Ammon's horn (tissue), 1 donor: ENCODE measurements at regions not wholly inside any gene's neighbourhood (a gene's known extent, or its start where the extent isn't known, plus 50 kb on each side); places are given as distances from the start of the nearest gene placed in this dataset.
"Not testable (repeated sequence)": the region's sequence is repeated elsewhere in the genome, so short reads cannot be mapped to it uniquely, and the experiment has no call there.

ENCODE experiments used
- DNase-seq: peaks from one replicate; pipeline ENCODE4 v3.0.0-alpha.2; 2016; ENCODE audit warnings: low spot score

DNA sequence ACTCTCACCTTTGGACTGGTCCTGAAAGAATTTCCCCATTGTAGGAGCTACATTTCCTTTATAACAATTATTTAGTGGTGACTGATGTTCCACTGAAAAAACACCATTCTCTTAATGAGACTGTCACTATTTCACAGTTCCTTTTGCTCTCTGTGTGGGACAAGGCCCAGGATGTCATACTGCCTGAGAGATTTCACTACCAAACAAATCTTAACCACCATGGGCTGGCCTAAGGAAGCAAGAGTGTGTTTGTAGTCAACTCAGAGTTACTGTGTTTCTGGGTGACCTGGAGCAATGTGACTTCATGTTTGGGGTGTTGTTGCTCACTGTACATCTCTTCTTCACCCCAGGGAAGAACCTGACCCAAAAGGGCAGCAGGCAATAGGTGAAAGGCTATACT is 50.1 kb upstream of the ZNF608 start:
- DNase-seq: no peak

DNA sequence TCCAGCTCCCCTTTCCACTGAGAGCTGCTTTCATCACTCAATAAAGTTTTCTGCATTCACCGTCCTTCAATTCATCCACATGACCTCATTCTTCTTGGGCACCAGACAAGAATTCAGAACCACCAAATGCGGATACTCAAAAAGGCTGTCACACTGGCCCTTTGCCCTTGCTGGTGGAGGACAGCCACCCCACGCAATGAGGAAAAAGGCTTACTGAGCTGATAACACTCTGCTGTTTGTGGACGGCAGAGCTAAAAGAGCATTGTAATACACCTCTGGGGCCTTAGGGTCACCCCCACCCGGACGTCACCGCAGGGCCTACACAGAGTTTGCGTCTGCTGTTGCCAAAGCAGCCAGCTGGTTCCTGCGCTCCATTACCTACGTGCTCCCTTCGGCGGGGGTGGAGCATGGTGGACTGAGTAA is 51.2 kb upstream of the ZNF608 start:
- DNase-seq: no peak

DNA sequence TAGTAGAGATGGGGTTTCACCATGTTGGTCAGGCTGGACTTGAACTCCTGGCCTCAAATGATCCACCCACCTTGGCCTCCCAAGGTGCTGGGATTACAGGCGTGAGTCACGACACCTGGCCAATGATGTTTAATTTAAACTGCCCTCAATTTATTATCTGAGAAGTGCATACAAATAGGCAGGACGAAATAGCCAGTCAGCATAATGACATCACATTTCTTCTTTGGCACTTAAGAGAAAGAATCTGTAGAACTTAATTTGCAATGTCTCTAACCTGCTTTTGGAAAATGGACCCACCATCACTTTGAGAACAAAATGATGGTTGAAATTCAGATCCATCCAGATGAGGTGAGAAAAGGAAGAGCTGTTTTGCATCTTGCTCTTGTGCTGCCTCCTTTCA is 52.5 kb upstream of the ZNF608 start:
- DNase-seq: no peak

DNA sequence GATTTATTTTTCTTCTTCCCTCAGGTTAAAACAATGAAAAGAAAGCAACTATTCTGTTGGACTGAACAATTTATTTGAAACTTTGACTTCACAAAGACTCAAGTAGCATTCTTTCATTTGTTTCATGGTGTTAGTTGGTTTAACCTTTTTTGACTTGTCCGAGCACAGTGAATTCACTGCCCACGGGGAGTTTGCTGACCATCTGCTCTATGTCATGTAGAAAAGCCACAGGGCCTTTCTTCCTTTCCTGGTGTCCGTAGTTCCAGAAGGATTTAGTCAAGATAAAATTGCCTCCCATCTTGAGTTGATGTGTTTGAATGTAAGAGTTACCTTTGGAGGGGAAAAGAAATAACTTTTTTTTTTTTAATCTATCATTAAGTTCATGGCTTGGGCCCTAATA is 55.1 kb upstream of the ZNF608 start:
- no peak for DNase-seq

DNA sequence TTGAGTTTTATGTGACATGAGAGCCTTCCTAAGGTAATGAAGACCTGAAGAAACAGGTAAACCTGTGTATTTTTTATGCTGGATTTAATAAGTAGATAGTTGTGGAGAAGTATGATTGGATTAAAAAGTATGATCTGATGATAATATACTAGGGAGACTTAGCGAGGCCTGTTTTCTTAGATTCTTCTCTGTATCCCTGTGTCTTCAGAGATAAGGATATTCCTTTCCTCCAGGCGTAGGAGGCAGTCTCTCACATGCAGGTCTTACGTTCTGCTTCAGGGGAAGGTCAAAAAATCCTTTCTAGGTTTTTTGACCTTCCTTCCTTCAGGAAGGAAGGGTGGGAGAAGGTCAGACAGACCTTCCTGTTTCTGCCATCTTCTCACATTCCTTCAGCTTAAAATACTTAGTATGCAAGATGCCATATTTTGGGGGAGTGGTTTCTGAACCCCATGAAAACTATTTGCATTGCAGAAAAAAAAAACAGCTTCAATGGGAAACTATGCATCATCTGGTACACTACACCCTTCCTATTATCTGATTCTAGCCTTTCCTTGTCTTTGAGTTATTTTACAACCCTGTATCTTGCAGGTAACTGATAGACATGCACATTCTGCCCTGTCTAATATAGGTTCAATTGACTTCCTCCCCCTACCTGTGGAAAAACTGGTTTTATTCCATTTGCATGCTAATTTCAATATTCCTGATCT is 57.3 kb upstream of the ZNF608 start:
- DNase-seq: no peak

DNA sequence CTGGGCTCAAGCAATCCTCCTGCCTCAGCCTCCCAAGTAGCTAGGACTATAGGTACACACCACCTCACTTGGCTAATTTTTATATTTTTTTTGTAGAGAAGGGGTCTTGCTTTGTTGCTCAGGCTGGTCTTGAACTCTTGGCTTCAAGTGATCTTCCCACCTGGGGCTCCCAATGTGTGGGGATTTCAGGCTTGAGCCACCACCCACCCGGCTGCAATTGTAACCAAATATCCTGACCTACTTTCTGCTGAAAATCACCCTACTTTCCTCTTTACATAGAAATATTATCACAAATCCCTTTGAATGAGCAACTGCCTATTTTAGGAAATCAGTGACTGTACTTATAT is 59.6 kb upstream of the ZNF608 start:
- no peak for DNase-seq

DNA sequence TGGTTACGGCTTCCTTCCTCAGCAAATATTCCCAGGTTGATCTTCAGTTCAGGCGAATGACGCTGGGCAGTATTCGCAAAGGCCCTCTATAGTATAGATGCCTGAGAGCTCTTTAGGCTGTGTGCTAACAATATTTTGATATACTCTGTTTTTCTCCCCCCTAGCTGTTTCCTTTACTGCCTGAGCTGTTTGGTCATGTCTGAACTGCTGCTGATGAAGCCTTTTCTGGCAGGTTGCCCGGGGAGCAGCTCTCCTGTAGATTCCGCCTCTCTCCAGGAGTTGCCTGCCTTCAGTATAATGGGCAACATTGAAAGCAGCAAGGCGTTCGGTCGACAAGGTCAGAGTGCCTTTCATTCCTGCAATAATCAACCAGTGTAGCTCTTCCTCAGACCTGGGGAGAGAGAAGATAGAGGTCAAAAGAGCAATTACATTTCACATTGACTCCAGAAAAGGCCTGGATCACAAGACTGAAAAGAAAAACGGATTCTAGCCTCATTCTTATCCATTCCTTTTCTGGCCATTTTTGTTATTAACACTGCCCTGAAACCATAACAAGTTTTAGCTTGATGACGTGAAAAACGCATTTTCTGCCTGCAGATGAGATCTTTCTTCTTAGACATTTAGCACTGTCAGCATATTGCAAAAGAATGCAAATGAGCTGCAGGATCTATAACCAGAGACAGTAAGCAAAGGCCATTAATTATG is 60.1 kb upstream of the ZNF608 start:
- peak; percentile 69 for DNase-seq

DNA sequence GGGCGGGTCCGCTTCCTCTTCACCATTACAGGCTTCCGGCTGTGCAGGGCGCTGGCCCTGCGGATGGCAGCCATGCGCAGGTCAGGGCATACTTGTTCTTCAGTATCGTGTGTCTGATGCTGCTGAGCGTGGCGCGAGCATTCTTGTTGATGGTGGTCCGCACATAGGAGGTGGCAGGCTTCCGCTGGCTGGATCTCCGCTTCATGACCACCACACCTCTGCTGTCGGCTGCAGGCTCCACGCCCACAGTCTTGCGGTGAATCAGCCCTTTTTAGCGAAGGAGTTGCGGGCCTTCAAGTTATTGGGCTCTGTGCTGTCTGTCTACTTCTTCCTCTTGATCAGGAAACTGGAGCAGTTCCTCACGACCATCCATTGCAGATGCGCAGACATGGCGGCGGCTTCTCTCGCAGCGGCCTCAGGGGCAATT is 62.4 kb upstream of the ZNF608 start:
- DNase-seq: no peak

DNA sequence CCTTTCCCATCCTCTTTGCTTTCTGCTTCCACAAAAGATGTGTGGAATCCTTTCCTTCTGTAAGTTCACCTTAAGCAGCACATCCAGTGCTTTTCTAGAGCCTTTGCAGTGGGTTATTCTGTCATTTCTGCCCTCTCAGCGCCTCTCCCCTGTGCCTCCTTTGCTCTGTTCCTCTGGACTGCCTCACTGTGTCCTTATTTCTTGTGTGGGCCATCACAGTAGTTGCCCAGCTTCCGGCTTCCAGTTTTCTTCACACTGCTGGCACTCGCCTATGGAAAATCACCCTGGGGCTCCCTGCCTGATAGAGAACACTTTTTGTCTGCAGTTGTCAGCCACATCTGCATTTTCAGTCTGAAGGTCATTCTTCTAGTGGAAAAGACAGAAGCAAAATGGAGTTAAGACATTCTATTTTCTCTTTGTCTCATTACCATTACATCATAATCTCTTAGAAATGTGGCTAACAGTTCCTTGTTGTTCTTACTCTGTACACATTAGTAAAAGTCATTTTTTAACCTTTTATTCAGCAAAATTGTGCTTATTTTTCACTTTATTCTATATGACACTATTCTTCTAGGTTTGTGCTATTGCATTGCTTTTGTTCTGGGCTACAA is 64.1 kb upstream of the ZNF608 start:
- no peak for DNase-seq

DNA sequence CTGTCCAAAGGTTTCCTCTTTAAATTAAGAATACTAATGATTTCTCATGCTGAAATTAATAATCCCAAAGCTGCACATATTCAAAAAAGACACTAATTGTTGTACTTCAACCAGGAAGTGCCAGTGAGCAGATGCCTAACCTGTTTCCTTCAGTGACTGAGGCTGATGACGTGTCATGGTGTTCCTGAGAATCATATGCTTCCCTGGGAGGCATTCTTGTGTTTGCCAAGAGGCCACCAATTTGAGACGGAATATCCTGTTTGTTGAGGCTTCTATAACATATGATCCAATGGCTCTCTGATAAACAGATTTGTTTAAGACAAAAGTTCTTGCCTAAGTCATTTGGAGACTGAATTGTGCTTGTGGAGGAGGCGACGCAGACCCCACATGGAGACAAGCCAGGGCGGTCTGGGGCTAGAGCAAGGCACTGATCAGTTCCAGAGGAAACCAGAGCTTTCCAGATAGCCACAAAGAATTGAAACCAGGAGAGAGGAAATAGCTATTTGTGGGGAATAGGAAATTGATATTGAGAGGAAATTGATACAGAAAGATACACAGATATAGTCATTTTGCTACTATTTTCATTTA is 66.4 kb upstream of the ZNF608 start:
- DNase-seq: no peak

DNA sequence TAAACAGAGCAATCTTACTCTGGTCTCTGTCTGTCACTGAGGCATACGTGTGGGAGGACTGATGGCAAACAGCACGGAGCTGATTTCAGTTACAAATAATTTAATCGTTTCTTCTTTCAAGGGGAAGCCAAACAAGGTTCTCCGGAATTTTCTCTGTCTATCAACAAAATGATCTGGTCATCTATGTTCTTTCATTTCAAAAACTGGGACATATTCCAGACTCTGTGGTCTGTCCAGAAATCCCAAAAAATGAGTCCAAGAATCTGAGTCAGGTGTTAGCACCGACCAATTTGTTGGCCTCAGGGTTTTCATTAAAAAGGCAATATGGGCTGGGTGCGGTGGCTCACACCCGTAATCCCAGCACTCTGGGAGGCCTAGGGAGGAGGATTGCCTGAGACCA is 69.9 kb upstream of the ZNF608 start:
- no peak for DNase-seq

DNA sequence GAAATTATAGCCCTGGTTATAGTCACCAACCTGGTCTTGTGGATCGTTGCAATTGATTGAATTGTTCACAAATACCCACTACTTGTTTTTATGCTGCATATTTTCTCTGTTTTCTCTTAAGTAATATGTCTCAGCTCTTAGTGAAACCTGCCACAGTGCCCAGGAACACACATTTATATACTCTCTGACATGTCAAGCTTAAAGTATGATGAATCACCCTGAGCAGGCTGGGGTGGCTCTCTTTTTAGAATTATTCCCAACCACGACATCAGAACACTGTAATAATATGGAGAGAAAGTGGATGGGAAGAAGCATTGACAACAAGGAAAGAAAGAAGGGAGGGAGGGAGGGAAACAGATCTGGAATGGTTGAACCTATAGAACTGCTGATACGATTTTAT is 72.8 kb upstream of the ZNF608 start:
- DNase-seq: no peak

DNA sequence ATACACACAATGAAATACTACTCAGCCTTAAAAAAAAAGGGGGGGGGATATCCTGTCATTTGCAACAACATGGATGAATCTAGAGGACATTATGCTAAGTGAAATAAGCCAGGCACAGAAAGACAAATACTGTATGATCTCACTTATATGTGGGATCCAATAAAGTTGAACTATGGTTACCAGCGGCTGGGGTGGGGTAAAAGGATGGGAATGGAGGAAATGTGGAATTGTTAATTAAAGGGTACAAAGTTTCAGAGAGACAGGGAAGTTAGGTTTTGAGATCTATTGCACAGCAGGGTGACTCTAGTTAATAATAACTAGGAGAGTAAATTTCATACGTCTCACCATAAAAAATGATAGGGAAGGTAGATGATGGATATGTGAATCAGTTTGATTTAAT is 76.2 kb upstream of the ZNF608 start:
- DNase-seq: no peak

DNA sequence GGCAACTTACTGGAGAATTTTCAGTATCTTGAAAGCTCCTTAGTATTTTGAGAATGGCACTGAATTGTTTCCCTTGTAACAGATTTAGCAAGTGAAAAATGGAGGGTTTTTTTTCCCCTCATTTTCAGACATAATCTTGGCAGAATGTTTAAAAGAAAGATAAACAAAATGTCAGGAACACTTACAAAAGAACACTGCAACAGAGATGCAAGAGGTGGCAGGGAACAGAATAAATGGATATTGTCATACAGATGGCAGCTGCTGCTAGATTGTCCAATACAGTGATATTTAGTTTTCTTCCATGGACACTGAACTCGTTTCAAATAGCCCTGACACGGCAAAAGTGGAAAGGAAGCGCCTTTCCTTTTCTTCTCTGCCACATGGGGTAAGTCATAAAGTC is 76.9 kb upstream of the ZNF608 start:
- DNase-seq: peak; percentile 7

DNA sequence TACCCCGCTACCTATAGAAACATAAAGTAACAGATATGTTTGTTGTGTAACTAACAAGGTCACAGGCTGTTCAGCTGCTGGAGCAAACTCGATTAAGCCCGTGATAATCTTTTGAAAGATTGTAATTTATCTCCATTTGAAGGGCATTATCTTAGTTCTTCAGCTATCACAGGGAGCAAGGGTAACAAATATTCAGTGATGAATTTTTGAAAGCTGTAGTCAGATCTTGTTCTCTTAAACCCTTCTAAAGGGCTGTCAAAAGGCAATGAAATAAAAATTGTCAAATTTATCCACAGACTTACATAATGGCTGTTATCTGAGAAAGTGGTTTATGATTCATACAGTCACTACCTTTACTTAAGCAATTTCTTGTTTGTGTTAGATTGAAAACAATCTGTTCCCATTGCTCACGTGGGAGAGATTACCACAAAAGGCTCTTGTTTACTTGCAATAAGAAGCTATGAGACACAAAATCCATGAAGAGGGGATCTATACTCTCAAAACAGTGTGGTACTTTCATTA is 78.3 kb upstream of the ZNF608 start:
- DNase-seq: peak; percentile 12

DNA sequence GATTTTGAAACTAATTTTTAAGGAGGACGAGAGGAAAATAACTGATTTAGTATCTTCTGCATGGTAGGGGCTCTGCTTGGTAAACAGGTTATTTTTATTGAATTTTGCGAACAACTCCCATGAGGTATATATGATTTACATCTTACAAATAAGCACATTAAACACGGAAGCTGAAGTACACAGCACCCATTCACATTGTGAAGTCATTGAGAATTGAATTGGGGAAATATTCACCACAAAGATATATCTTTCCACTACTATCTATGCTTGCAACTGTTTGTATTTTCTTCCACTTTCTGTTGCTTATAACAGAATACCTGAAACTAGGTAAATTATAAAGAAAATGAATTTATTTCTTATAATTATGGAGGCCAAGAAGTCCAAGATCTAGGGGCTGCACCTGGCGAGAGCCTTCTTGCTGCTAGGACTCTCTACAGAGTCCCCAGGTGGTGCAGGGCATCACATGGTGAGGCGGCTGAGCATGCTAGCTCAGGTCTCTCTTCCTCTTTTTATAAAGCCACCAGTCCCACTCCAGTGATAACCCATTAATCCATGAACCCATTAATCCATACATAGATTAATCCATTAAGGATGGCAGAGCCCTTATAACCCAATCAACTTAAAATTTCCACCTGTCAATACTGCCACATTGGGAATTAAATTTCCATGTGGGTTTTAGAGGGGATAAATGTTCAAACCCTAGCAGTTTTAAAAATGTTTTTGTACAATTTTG is 79.0 kb upstream of the ZNF608 start:
- no peak for DNase-seq

DNA sequence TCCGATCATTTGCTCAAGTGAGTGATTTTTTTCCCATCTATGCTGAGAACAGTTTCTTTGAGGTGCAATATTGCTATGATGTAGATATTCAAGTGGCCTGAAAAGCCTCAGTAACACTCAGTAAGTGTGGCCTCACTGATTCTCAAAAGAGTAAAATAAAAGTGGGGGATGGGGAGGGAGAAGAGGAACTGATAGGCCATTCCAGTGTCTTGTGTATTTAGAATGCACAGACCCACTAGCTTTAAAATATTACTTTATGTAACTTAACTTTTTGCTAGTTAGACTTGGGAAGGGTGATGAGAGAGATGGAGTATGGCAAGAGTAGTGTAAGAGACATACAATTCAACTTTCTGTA is 79.5 kb upstream of the ZNF608 start:
- no peak for DNase-seq

DNA sequence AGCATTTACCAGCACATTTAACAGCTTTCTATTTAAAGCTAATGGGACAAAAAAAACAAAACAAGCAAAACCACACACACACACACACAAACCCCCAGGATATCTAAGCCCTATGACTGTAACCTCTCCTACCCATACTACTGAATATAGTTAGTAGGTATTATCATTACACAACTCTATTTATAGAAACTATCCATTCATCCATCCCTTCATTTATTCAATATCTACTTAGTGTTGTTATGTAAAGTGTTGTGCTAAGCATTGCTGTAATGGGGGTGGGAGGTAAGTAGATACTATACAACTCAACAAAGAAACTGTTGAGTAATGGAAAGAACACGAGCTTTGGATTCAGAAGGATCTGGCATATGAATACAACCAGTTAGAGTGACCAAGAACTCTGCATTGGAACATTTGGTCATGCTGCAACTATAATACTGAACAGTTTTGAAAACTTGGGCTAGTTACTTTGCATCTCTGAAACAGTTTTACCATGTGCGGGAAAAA is 82.3 kb upstream of the ZNF608 start:
- no peak for DNase-seq

DNA sequence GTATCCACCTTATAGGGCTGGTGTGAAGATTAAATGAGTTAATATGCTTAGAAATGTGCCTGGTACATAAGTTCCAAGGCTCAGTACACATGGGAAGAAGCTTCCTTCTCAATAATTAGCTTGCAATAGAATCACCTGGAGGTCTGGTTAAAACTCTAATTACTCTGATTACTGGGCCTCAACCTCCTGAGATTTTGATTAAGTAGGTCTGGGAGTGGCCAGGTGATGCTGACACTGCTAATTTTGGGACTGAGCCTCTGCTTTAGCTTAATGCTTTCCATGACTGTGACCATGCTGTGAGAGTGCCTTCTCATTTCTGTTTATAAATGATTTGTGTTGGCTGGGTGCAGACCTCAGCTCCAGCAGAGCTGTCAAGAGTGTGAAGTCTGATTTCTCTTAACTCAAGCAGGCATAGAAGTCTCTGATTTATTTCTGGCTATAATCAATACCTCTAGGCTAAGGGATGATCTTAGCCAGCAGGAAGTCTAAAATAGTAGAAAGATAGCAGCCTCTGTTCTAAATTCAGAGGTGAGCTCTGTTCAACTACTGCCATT is 85.3 kb upstream of the ZNF608 start:
- no peak for DNase-seq

DNA sequence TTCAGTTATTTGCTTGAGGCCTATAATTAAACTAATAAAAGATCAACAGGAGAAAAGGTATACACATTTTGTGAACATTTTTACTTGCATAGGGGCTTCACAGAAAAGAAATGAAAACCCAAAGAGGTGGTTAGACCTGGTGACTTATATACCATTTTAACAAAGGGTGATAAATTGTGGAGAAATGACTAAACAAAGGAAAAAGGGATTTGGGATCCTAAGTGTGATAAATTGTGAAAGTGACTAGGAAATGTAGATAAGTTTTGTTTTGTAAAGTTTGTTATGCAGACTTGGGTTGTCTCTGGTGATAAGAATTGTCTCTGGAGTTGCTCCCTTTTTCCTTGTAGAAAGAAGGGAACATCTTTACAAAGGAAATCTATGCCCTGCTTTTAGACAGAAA is 86.1 kb upstream of the ZNF608 start:
- no peak for DNase-seq

DNA sequence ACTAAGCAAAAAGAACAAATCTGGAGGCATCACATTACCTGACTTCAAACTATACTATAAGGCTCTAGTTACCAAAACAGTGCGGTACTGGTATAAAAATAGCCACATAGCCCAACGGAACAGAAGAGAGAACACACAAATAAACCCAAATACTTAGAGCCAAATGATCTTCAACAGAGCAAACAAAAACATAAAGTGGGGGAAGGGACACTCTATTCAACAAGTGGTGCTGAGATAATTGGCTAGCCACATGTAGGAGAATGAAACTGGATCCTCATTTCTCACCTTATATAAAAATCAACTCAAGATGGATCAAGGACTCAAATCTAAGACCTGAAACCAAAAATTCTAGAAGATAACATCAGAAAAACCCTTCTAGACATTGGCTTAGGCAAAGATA is 89.9 kb upstream of the ZNF608 start:
- not testable (repeated sequence) for DNase-seq
